DND-41 (cell line): ENCODE measurements at regions not wholly inside any gene's neighbourhood (a gene's known extent, or its start where the extent isn't known, plus 50 kb on each side); places are given as distances from the start of the nearest gene placed in this dataset.

Source experiments
- ATAC-seq: fragments of 200-7000 bp; cut with Tn5 transposase; 3 replicates; pipeline ENCODE4 v1.9.1; 2021; ENCODE audit warnings: low read depth; ENCODE audit not compliant: insufficient read depth
- DNase-seq: peaks from one replicate; pipeline ENCODE4 v3.0.0-alpha.2; 2020
- H2AFZ ChIP-seq: 2 replicates; pipeline ENCODE4 v1.6.0; 2012; ENCODE audit warnings: low read depth, low read length
- H3K27ac ChIP-seq: 2 replicates; pipeline ENCODE4 v1.5.1; 2012; ENCODE audit warnings: low read length, inconsistent platforms
- H3K27me3 ChIP-seq: fragments of 200-600 bp; sonication (generic); 2 replicates; pipeline ENCODE4 v1.6.0; 2012; ENCODE audit warnings: low read length, mild to moderate bottlenecking, inconsistent platforms; ENCODE audit not compliant: insufficient read depth, poor library complexity
- H3K36me3 ChIP-seq: 2 replicates; pipeline ENCODE4 v1.5.1; 2012; ENCODE audit warnings: low read length, inconsistent platforms; ENCODE audit not compliant: insufficient read depth
- H3K4me1 ChIP-seq: 2 replicates; pipeline ENCODE4 v1.5.1; 2012; ENCODE audit warnings: mild to moderate bottlenecking, low read length; ENCODE audit not compliant: insufficient read depth
- H3K4me2 ChIP-seq: 2 replicates; pipeline ENCODE4 v1.6.0; 2012; ENCODE audit warnings: mild to moderate bottlenecking, moderate library complexity, low read length, inconsistent platforms; ENCODE audit not compliant: insufficient read depth
- H3K4me3 ChIP-seq, 2 experiments: fragments of 200-600 bp in 1 of 2; shearing (Covaris generic) in 1 of 2; 2 replicates each; pipeline ENCODE4 v1.5.1; 2012 to 2016; ENCODE audit warnings: inconsistent platforms in 2 of 2, low read length in 2 of 2, mild to moderate bottlenecking in 2 of 2, low read depth in 1 of 2, moderate library complexity in 1 of 2
- H3K79me2 ChIP-seq: 2 replicates; pipeline ENCODE4 v1.6.0; 2012; ENCODE audit warnings: low read length, inconsistent platforms; ENCODE audit not compliant: insufficient read depth
- H3K9ac ChIP-seq: 2 replicates; pipeline ENCODE4 v1.6.0; 2012; ENCODE audit warnings: low read depth, mild to moderate bottlenecking, inconsistent platforms, low read length, moderate library complexity
- H3K9me3 ChIP-seq: 2 replicates; pipeline ENCODE4 v1.5.1; 2012; ENCODE audit warnings: low read length, moderate library complexity, mild to moderate bottlenecking, inconsistent platforms; ENCODE audit not compliant: insufficient read depth, severe bottlenecking
- H4K20me1 ChIP-seq: 2 replicates; pipeline ENCODE4 v1.6.0; 2012; ENCODE audit warnings: low read length; ENCODE audit not compliant: insufficient read depth
- CTCF ChIP-seq: IDR thresholded peaks from 2 replicates; pipeline ENCODE4 v1.5.1; 2012; ENCODE audit warnings: borderline replicate concordance, low read length, moderate library complexity, mild to moderate bottlenecking; ENCODE audit not compliant: poor library complexity, severe bottlenecking; ENCODE audit errors: extremely low read depth
- EZH2 ChIP-seq: IDR thresholded peaks from 3 replicates; pipeline ENCODE4 v1.6.1; 2012; ENCODE audit warnings: borderline replicate concordance, low read depth, mild to moderate bottlenecking, moderate library complexity, low read length, inconsistent platforms; ENCODE audit not compliant: severe bottlenecking

GRCh38 chr9:89850631-89851325 is 246.0 kb downstream of the GADD45G start:
- no peaks in the 10 kb centered on the region for H3K27me3 ChIP-seq
- TF ChIP-seq CTCF (no peak), EZH2 (no peak)
- H3K27ac ChIP-seq: no peak overlapping the region
- no peaks in the 10 kb centered on the region for H3K4me1 ChIP-seq
- H3K36me3 ChIP-seq: no peaks in the 10 kb centered on the region
- ATAC-seq (no peak), DNase-seq (no peak)
- H2AFZ ChIP-seq: no peak overlapping the region
- H4K20me1 ChIP-seq: no peaks in the 10 kb centered on the region
- H3K9me3 ChIP-seq: no peaks in the 10 kb centered on the region
- no peak overlapping the region for H3K9ac ChIP-seq
- no peak overlapping the region for H3K4me2 ChIP-seq
- no peak overlapping the region for H3K4me3 ChIP-seq
- H3K79me2 ChIP-seq: no peaks in the 10 kb centered on the region

- Histone ChIP-seq H3K79me2 (no peaks in the 10 kb centered on the region), H3K9me3 (no peaks in the 10 kb centered on the region), H3K27me3 (no peaks in the 10 kb centered on the region), H3K4me3 (no peak overlapping the region), H4K20me1 (no peaks in the 10 kb centered on the region), H3K4me1 (no peaks in the 10 kb centered on the region), H3K9ac (no peak overlapping the region), H3K27ac (no peak overlapping the region), H3K4me2 (no peak overlapping the region), H2AFZ (no peak overlapping the region), H3K36me3 (no peaks in the 10 kb centered on the region)
- TF ChIP-seq EZH2 (no peak), CTCF (no peak)
- ATAC-seq (no peak), DNase-seq (no peak)
These were observed 248.3 kb downstream of the GADD45G start for GRCh38 chr9:89853161-89853560.

GRCh38 chr9:89853931-89854330 is 249.1 kb downstream of the GADD45G start:
- Histone ChIP-seq H3K27me3 (no peaks in the 10 kb centered on the region), H3K27ac (no peak overlapping the region), H3K4me1 (no peaks in the 10 kb centered on the region), H3K36me3 (no peaks in the 10 kb centered on the region), H4K20me1 (no peaks in the 10 kb centered on the region), H3K9me3 (no peaks in the 10 kb centered on the region), H3K4me2 (no peak overlapping the region), H3K79me2 (no peaks in the 10 kb centered on the region), H3K9ac (no peak overlapping the region), H2AFZ (no peak overlapping the region), H3K4me3 (no peak overlapping the region)
- TF ChIP-seq CTCF: no peak
- no peak for TF ChIP-seq EZH2
- DNase-seq: no peak
- no peak for ATAC-seq
